Sigmoid colon (tissue), 6 donors: ENCODE measurements at regions not wholly inside any gene's neighbourhood (a gene's known extent, or its start where the extent isn't known, plus 50 kb on each side); places are given as distances from the start of the nearest gene placed in this dataset.

Source experiments
- DNase-seq: peaks from one replicate; pipeline ENCODE4 v3.0.0-alpha.2; 2019
- H3K27ac ChIP-seq, 4 donors: fragments of 200-600 bp; sonication (generic); one replicate each; pipeline ENCODE4 v1.5.1; 2016 to 2019; ENCODE audit warnings: mild to moderate bottlenecking in 1 of 4
- H3K27me3 ChIP-seq, 3 donors: fragments of 200-600 bp; sonication (generic); one replicate each; pipeline ENCODE4 v1.5.1; 2019; ENCODE audit warnings: mild to moderate bottlenecking in 1 of 3
- H3K36me3 ChIP-seq, 4 donors: fragments of 200-600 bp; sonication (generic); one replicate each; pipeline ENCODE4 v1.5.1; 2016 to 2019
- H3K4me1 ChIP-seq, 4 donors: fragments of 200-600 bp; sonication (generic); one replicate each; pipeline ENCODE4 v1.5.1; 2017 to 2019
- H3K4me3 ChIP-seq, 4 donors: fragments of 200-600 bp; sonication (generic); one replicate each; pipeline ENCODE4 v1.5.1; 2017 to 2019; ENCODE audit warnings: mild to moderate bottlenecking in 2 of 4, moderate library complexity in 1 of 4
- H3K9me3 ChIP-seq, 4 donors: fragments of 200-600 bp in 3 of 4; sonication (generic) in 3 of 4; one replicate each; pipeline versions ENCODE4 v1.5.1 to v1.6.1; 2013 to 2019
- EP300 ChIP-seq, 4 donors: sonication (generic); formaldehyde crosslinking; IDR thresholded peaks; one replicate each; pipeline ENCODE4 v1.6.1; 2017; ENCODE audit warnings: antibody characterized with exemption in 4 of 4
- POLR2A ChIP-seq, 2 donors: fragments of 450-650 bp; IDR thresholded peaks; one replicate each; pipeline ENCODE4 v1.6.1; 2016; ENCODE audit warnings: antibody characterized with exemption in 2 of 2, mild to moderate bottlenecking in 2 of 2, moderate library complexity in 2 of 2
- POLR2AphosphoS5 ChIP-seq, 4 donors: sonication (generic); formaldehyde crosslinking; IDR thresholded peaks; one replicate each; pipeline ENCODE4 v1.6.1; 2017; ENCODE audit warnings: antibody characterized with exemption in 4 of 4
- WGBS, 2 donors: extraction: QIAGEN DNeasy Blood & Tissue Kit; methylation state at CpG; one replicate each; pipeline ENCODE4 v1.1.7; 2013; 5-methylcytosine and 5-hydroxymethylcytosine counted together
- intact Hi-C: fragments of 100-400 bp; cut with DNase I; formaldehyde crosslinking; loops from one replicate; pipeline ENCODE4 v1.15.1; 2023
- TF ChIP-seq, protein P1 (sequence below), 4 experiments: fragments of 450-650 bp in 3 of 4; fragments of 200-600 bp in 1 of 4; IDR thresholded peaks; one replicate each; pipeline ENCODE4 v1.5.1; 2016 to 2019; ENCODE audit warnings: antibody characterized with exemption in 4 of 4, mild to moderate bottlenecking in 3 of 4, moderate library complexity in 2 of 4
- donor health status: healthy with polysubstance abuse.
- donor health status: healthy.

DNA sequence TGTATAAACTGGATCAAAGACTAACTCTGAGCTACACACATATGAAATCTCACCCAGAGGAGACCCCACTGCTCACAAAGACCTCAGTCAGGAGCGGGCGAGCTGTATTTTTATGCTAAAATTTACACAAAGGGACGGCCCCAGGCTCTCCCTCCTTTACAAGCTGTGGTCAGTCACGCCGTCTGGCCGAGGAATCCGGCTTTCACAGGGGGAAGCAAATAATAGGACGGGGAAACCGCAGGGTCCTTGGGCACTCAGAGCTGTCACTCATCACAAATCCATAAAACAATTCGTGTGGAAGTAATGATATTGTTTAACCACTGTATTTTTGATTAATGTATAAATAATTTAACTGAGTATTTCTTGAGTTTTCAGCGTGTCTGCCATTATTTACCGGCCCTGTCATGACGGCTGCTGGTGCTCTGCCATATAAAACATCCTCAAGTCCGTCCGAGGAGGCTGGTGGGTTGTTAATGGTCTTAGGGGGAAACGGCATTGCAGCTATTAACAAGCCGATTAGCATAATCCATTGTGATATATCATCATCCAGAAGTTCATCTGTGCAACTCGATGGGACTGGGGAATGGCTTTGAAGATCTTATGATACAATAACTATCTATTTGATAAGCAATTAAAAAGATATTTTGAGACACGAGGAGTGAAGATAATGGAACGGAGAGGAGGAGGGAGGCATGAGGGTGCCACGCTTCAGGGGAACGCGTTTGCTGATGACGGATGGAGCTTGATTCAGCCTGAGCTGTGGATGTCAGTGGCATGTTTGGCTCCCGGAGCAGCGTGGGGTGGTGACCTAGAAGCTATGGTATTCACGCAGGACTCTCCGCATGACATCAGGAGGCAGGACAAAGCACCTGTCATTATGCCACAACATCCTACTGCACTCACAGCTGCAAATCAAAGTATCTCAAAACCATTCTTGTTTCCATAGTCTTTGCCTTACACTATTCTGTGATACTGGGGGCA is 150.9 kb downstream of the SHOX start:
- no peaks in the 10 kb centered on the region for H3K4me1 ChIP-seq
- TF ChIP-seq POLR2A (IDR thresholded peaks at IDR 0.05) (no peak), POLR2AphosphoS5 (IDR thresholded peaks at IDR 0.05) (no peak), EP300 (IDR thresholded peaks at IDR 0.05) (no peak)
- TF ChIP-seq, protein P1, sequence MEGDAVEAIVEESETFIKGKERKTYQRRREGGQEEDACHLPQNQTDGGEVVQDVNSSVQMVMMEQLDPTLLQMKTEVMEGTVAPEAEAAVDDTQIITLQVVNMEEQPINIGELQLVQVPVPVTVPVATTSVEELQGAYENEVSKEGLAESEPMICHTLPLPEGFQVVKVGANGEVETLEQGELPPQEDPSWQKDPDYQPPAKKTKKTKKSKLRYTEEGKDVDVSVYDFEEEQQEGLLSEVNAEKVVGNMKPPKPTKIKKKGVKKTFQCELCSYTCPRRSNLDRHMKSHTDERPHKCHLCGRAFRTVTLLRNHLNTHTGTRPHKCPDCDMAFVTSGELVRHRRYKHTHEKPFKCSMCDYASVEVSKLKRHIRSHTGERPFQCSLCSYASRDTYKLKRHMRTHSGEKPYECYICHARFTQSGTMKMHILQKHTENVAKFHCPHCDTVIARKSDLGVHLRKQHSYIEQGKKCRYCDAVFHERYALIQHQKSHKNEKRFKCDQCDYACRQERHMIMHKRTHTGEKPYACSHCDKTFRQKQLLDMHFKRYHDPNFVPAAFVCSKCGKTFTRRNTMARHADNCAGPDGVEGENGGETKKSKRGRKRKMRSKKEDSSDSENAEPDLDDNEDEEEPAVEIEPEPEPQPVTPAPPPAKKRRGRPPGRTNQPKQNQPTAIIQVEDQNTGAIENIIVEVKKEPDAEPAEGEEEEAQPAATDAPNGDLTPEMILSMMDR (IDR thresholded peaks at IDR 0.05), result no peak
- WGBS, 2 donors, result 26 to 42% methylated on average over 28 of the region's 28 CpGs
- H3K9me3 ChIP-seq, result no peaks in the 10 kb centered on the region
- no peak for DNase-seq
- no peak overlapping the region for H3K27ac ChIP-seq
- no peak overlapping the region for H3K4me3 ChIP-seq
- H3K27me3 ChIP-seq, result no peaks in the 10 kb centered on the region
- H3K36me3 ChIP-seq, result no peaks in the 10 kb centered on the region
- intact Hi-C loops, result no loop called here

DNA sequence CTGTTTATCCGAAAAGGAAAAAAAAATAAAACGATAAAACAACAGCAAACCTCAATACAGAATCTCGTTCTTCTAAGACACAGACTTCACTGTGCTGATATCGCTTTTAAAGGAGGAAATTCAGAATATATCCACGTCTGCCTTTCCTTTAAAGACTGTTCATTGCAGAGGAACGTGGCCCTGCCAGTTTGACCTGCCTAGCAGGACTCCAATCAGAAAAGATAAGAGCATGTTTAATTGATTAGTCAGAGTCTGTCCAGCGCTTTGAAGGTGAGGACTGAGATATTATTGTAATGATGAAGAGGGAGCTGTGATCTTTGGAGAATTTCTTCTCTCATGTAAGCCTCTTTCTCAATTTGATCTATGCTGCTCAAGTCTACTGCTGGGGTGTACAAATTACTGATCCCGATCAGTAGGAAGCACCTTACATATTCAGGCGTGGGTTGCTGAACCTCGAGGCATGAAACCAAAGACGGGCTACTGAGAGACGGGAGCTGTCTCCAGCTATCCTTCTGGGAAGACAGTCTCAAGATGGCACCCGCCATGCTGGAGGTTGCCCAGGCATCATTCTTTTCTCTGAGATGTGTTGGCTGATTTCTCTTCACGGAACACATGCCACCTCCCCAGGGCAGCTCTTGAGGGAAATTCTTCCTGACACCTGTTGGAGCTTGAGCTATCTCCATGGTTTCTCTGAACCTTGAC is 146.1 kb downstream of the SHOX start:
- WGBS, 2 donors, result 72 to 79% methylated on average over 14 of the region's 14 CpGs
- Histone ChIP-seq H3K9me3 (no peaks in the 10 kb centered on the region), H3K4me1 (no peaks in the 10 kb centered on the region), H3K27me3 (peaks cover 0 to 1% (median 0%) of the 10 kb centered on the region in 3 donors), H3K36me3 (no peaks in the 10 kb centered on the region), H3K27ac (no peak overlapping the region), H3K4me3 (no peak overlapping the region)
- TF ChIP-seq, protein P1 (IDR thresholded peaks at IDR 0.05), result no peak
- TF ChIP-seq POLR2A (IDR thresholded peaks at IDR 0.05), result no peak
- no peak for TF ChIP-seq POLR2AphosphoS5 (IDR thresholded peaks at IDR 0.05)
- TF ChIP-seq EP300 (IDR thresholded peaks at IDR 0.05), result no peak
- no peak for DNase-seq
- intact Hi-C loops, result no loop called here

DNA sequence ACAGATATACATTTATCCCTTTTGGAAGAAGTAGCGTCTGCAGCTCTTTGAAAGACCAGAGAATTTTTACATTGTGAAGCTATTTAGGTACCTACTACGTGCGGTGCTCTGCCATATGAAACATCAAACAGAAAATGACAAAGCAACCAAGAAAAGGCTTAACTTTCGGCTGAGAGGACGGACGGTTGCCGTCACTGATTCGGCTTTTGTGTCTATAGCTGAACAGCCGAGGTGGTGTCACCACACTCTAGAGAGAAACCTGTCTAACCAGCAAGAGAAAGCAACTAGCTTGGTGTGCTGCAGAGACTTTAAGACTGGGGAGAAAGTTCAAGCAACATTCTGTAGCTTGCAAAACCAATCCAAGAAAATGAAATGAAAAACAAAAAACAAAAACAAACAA is 145.5 kb downstream of the SHOX start:
- Histone ChIP-seq H3K36me3 (no peaks in the 10 kb centered on the region), H3K4me1 (no peaks in the 10 kb centered on the region), H3K27ac (no peak overlapping the region), H3K9me3 (no peaks in the 10 kb centered on the region), H3K4me3 (no peak overlapping the region), H3K27me3 (peaks cover 0 to 4% (median 3%) of the 10 kb centered on the region in 3 donors)
- no peak for DNase-seq
- TF ChIP-seq, protein P1 (IDR thresholded peaks at IDR 0.05), result no peak
- TF ChIP-seq POLR2A (IDR thresholded peaks at IDR 0.05) (no peak), POLR2AphosphoS5 (IDR thresholded peaks at IDR 0.05) (no peak), EP300 (IDR thresholded peaks at IDR 0.05) (no peak)
- WGBS, 2 donors, result 74 to 77% methylated on average over 9 of the region's 9 CpGs
- intact Hi-C loops, result no loop called here

DNA sequence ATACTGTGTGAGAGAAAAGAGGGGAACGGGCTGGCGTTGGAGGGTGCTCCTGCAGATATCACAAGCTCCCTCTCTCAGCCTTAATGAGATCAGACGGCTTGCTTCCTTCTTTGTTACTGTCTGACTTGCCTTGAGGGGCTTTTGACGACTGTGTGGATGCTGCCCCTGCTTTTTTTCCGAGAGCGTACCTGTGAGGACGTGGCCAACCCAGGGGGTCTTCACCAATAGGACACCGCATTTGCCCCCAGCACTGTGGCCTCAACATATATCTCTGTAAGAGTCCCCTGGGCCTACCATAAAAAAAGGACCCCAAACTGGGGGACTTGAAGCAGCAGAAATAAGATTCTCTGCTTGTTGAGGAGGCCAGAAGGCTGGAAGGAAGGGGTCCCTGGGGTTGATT is 143.9 kb downstream of the SHOX start:
- H3K27ac ChIP-seq, result no peak overlapping the region
- no peak overlapping the region for H3K4me3 ChIP-seq
- peaks cover 0 to 6% (median 4%) of the 10 kb centered on the region in 3 donors for H3K27me3 ChIP-seq
- TF ChIP-seq, protein P1 (IDR thresholded peaks at IDR 0.05), result no peak
- TF ChIP-seq EP300 (IDR thresholded peaks at IDR 0.05), result no peak
- no peak for TF ChIP-seq POLR2A (IDR thresholded peaks at IDR 0.05)
- TF ChIP-seq POLR2AphosphoS5 (IDR thresholded peaks at IDR 0.05), result no peak
- WGBS, 2 donors, result 77 to 84% methylated on average over 8 of the region's 8 CpGs
- no peak for DNase-seq
- intact Hi-C loops, result no loop called here
- H3K9me3 ChIP-seq, result no peaks in the 10 kb centered on the region
- H3K4me1 ChIP-seq, result no peaks in the 10 kb centered on the region
- H3K36me3 ChIP-seq, result no peaks in the 10 kb centered on the region
